Colonic mucosa (tissue), 4 donors: ENCODE measurements at regions not wholly inside any gene's neighbourhood (a gene's known extent, or its start where the extent isn't known, plus 50 kb on each side); places are given as distances from the start of the nearest gene placed in this dataset.

Experiments
- DNase-seq: peaks from one replicate; pipeline ENCODE4 v3.0.0-alpha.2; 2020
- H3K27ac ChIP-seq: fragments of 200-600 bp; one replicate; pipeline ENCODE4 v1.8.0; 2021
- H3K27me3 ChIP-seq: fragments of 200-600 bp; one replicate; pipeline ENCODE4 v1.8.0; 2021
- H3K36me3 ChIP-seq: fragments of 200-600 bp; one replicate; pipeline ENCODE4 v1.8.0; 2021
- H3K4me1 ChIP-seq: fragments of 200-600 bp; one replicate; pipeline ENCODE4 v1.8.0; 2021; ENCODE audit warnings: mild to moderate bottlenecking
- H3K4me3 ChIP-seq: fragments of 200-600 bp; one replicate; pipeline ENCODE4 v1.8.0; 2021
- H3K9ac ChIP-seq, 2 donors: one replicate each; pipeline ENCODE4 v1.7.0; 2013; ENCODE audit warnings: control low read depth in 2 of 2, low read depth in 2 of 2, low read length in 2 of 2
- H3K9me3 ChIP-seq: fragments of 200-600 bp; one replicate; pipeline ENCODE4 v1.8.0; 2021
- intact Hi-C: fragments of 100-400 bp; cut with DNase I; formaldehyde crosslinking; loops from one replicate; pipeline ENCODE4 v1.14.1; 2022
- TF ChIP-seq, protein P1 (sequence below): fragments of 200-600 bp; IDR thresholded peaks from one replicate; pipeline ENCODE4 v1.8.0; 2022; ENCODE audit warnings: antibody characterized with exemption, mild to moderate bottlenecking
- donor health status: healthy.
- donor health status: DM: no; HTN: no; CAD: no.
- donor health status: DM: no; HTN: no; CAD: no.

DNA sequence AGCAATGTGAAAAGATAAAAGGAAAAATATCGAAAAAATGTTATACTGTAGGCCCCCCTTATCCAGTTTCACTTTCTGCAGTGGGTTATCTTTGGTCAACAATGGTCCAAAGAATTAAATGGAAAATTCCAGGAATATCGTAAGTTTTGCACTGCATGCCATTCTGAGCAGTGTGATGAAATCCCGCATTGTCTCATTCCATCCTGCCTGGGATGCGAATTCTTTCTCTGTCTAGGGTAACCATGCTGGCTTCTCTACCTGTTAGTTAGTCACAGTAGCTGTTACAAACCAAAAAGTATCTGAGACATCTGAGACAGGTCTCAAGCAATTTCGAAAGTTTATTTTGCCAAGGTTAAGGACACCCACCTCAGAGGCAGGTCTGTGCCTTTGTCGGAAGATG is 170.3 kb downstream of the COX18 start:
- Histone ChIP-seq H3K27me3 (no peaks in the 10 kb centered on the region), H3K4me3 (no peak overlapping the region), H3K27ac (no peak overlapping the region), H3K36me3 (no peaks in the 10 kb centered on the region), H3K4me1 (no peaks in the 10 kb centered on the region), H3K9ac (no peak overlapping the region), H3K9me3 (no peaks in the 10 kb centered on the region)
- no peak for DNase-seq
- TF ChIP-seq, protein P1, sequence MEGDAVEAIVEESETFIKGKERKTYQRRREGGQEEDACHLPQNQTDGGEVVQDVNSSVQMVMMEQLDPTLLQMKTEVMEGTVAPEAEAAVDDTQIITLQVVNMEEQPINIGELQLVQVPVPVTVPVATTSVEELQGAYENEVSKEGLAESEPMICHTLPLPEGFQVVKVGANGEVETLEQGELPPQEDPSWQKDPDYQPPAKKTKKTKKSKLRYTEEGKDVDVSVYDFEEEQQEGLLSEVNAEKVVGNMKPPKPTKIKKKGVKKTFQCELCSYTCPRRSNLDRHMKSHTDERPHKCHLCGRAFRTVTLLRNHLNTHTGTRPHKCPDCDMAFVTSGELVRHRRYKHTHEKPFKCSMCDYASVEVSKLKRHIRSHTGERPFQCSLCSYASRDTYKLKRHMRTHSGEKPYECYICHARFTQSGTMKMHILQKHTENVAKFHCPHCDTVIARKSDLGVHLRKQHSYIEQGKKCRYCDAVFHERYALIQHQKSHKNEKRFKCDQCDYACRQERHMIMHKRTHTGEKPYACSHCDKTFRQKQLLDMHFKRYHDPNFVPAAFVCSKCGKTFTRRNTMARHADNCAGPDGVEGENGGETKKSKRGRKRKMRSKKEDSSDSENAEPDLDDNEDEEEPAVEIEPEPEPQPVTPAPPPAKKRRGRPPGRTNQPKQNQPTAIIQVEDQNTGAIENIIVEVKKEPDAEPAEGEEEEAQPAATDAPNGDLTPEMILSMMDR, result no peak
- intact Hi-C loops, result no loop called here

- no peaks in the 10 kb centered on the region for H3K27me3 ChIP-seq
- no peak overlapping the region for H3K9ac ChIP-seq
- no peaks in the 10 kb centered on the region for H3K9me3 ChIP-seq
- intact Hi-C loops, result no loop called here
- TF ChIP-seq, protein P1, result no peak
- H3K4me3 ChIP-seq, result no peak overlapping the region
- no peak overlapping the region for H3K27ac ChIP-seq
- no peaks in the 10 kb centered on the region for H3K36me3 ChIP-seq
- H3K4me1 ChIP-seq, result no peaks in the 10 kb centered on the region
- DNase-seq, result no peak
These were observed 173.0 kb downstream of the COX18 start for GRCh38 chr4:72896515-72896914.

DNA sequence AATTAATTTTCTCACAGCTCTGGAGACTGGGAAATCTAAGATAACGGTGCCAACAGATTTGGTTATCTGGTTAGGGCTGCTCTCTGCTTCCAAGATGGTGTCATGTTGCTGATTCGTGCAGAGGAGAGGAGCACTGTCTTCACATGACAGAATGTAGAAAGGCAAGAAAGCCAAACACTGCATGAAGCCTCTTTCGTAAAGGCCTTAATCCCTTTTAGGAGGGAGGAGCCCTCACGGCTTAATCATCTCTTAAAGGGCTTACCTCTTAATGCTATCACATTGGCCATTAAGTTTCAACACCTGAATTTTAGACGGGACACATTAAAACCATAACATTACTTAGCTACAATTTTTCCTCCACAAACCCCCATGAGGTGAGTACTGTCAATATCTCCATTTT is 174.1 kb downstream of the COX18 start:
- no peak for DNase-seq
- H3K27me3 ChIP-seq, result no peaks in the 10 kb centered on the region
- intact Hi-C loops, result no loop called here
- no peaks in the 10 kb centered on the region for H3K9me3 ChIP-seq
- H3K36me3 ChIP-seq, result no peaks in the 10 kb centered on the region
- H3K27ac ChIP-seq, result no peak overlapping the region
- no peaks in the 10 kb centered on the region for H3K4me1 ChIP-seq
- H3K4me3 ChIP-seq, result no peak overlapping the region
- no peak overlapping the region for H3K9ac ChIP-seq
- TF ChIP-seq, protein P1, result no peak

DNA sequence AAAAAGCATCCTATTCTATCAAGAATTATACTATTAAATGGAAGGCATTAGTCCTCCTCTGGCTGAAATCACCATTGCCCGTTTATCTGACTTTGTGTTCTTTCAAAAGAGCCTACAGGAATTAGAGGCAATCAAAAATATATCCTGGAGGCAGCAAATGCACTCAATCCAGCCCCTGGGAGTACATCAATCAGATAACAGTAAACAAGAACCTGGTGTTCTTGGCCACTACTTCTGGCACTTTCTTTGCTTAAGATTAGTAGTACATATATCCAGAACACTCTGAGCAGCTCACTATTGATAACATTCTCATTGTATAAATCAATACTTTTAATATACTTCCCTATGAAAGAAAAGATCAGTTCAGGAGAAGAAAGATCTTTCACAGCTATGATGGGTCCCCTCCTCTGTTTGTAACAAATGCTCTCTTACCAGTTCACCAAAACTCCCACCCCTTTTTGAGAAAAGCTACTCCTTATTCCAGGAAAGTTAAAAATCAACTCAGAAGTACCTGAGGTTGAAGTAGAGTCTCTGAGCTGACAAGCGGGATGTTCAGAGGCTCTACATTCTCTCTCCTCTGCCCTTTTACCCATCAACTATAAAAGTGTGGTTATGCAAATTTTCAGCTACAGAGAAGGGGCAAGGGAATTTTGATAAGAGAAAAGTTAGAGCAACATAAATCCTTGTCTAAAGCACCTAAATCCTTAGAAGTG is 176.0 kb downstream of the COX18 start:
- intact Hi-C loops, result no loop called here
- no peak overlapping the region for H3K9ac ChIP-seq
- DNase-seq, result no peak
- H3K9me3 ChIP-seq, result no peaks in the 10 kb centered on the region
- no peak overlapping the region for H3K27ac ChIP-seq
- H3K36me3 ChIP-seq, result no peaks in the 10 kb centered on the region
- H3K4me1 ChIP-seq, result no peaks in the 10 kb centered on the region
- H3K4me3 ChIP-seq, result no peak overlapping the region
- no peaks in the 10 kb centered on the region for H3K27me3 ChIP-seq
- TF ChIP-seq, protein P1, result no peak

DNA sequence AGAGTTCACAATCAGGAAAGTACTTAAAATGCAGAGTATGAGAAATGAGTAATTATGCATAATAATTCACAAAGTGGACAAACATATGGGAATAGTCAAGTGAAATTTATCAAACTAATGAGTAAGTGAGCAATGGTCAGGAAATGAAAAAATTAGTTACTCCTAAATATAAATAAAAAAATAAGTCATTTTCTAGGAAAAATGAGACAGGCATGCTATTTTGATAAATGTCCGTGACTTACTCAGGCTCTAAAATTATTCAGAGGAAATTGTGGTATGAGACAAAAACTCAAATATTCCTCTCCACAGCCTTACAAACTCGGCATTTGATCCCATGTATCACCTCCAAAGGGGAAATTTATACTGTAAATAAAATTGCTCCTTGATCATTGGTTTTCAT is 181.2 kb downstream of the COX18 start:
- no peaks in the 10 kb centered on the region for H3K36me3 ChIP-seq
- H3K4me3 ChIP-seq, result no peak overlapping the region
- no peak overlapping the region for H3K9ac ChIP-seq
- H3K27me3 ChIP-seq, result no peaks in the 10 kb centered on the region
- H3K4me1 ChIP-seq, result no peaks in the 10 kb centered on the region
- H3K27ac ChIP-seq, result no peak overlapping the region
- H3K9me3 ChIP-seq, result no peaks in the 10 kb centered on the region
- TF ChIP-seq, protein P1, result no peak
- intact Hi-C loops, result no loop called here
- no peak for DNase-seq
